Loucy (cell line): ENCODE measurements at regions not wholly inside any gene's neighbourhood (a gene's known extent, or its start where the extent isn't known, plus 50 kb on each side); places are given as distances from the start of the nearest gene placed in this dataset.
"Not testable (repeated sequence)": the region's sequence is repeated elsewhere in the genome, so short reads cannot be mapped to it uniquely, and the experiment has no call there.

Source experiments
- EZH2phosphoT487 ChIP-seq: fragments of 200-600 bp; IDR thresholded peaks from 2 replicates; pipeline ENCODE4 v1.6.1; 2018; ENCODE audit warnings: antibody characterized with exemption, mild to moderate bottlenecking, moderate library complexity, borderline replicate concordance
- TF ChIP-seq, protein P1 (sequence below): fragments of 200-600 bp; sonication (generic); conservative IDR thresholded peaks from 2 replicates; pipeline ENCODE4 v1.5.1; 2014; ENCODE audit warnings: mild to moderate bottlenecking, antibody characterized with exemption, low read length

DNA sequence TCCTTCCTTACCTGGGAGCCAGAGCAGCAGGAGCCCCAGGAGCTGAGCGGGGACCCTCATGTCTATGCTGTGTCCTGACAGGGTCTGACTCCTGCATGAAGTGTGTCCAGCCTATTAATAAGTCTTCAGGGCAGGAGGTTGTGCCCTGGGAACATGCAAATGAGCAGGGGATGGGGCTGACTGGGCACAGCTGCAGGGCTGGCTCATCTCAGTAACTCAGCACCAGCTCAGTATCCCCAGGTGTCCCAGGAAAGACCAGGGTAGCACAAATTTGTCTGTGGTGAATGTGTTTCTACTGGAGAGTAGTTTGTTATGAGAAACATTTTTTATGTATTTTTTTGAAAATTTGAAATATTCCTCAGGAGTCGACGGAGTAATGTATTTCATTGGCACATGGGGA is 301.3 kb downstream of the RPIA start:
- TF ChIP-seq, protein P1, sequence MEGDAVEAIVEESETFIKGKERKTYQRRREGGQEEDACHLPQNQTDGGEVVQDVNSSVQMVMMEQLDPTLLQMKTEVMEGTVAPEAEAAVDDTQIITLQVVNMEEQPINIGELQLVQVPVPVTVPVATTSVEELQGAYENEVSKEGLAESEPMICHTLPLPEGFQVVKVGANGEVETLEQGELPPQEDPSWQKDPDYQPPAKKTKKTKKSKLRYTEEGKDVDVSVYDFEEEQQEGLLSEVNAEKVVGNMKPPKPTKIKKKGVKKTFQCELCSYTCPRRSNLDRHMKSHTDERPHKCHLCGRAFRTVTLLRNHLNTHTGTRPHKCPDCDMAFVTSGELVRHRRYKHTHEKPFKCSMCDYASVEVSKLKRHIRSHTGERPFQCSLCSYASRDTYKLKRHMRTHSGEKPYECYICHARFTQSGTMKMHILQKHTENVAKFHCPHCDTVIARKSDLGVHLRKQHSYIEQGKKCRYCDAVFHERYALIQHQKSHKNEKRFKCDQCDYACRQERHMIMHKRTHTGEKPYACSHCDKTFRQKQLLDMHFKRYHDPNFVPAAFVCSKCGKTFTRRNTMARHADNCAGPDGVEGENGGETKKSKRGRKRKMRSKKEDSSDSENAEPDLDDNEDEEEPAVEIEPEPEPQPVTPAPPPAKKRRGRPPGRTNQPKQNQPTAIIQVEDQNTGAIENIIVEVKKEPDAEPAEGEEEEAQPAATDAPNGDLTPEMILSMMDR, result not testable (repeated sequence)
- not testable (repeated sequence) for TF ChIP-seq EZH2phosphoT487
